OCI-LY7 (cell line): ENCODE measurements at regions not wholly inside any gene's neighbourhood (a gene's known extent, or its start where the extent isn't known, plus 50 kb on each side); places are given as distances from the start of the nearest gene placed in this dataset.

Source experiments
- BruUV-seq: library from RNA; stranded (reverse); fragments of 400-500 nt; replicated peaks from 2 replicates; lab custom pipeline; 2021; lab: Mats Ljungman, UMichigan
- CTCF ChIA-PET: fragments of 300-600 bp; sonication (Branson Sonifier 250); formaldehyde crosslinking; loops from one replicate; lab custom pipeline; 2022; ENCODE audit warnings: antibody characterized with exemption; ENCODE audit not compliant: unreplicated experiment; lab: Charles Lee
- POLR2A ChIA-PET: fragments of 300-600 bp; sonication (Branson Sonifier 250); formaldehyde crosslinking; loops from one replicate; lab custom pipeline; 2022; ENCODE audit warnings: antibody characterized with exemption; lab: Charles Lee
- DNase-seq: peaks from one replicate; pipeline ENCODE4 v3.0.0-alpha.2; 2015; ENCODE audit warnings: low spot score
- H2AFZ ChIP-seq: fragments of 200-600 bp; sonication (generic), shearing (Covaris generic); 2 replicates; pipeline ENCODE4 v1.6.1; 2014; ENCODE audit warnings: mild to moderate bottlenecking, antibody characterized with exemption, low read length, moderate library complexity
- H3K27ac ChIP-seq: fragments of 200-600 bp; sonication (generic); 2 replicates; pipeline ENCODE4 v1.5.1; 2014; ENCODE audit warnings: mixed run types, low read depth, mild to moderate bottlenecking, moderate library complexity, low read length, inconsistent platforms; ENCODE audit not compliant: poor library complexity, severe bottlenecking
- H3K36me3 ChIP-seq: fragments of 200-600 bp; sonication (generic); 2 replicates; pipeline ENCODE4 v1.6.1; 2014; ENCODE audit warnings: mild to moderate bottlenecking, antibody characterized with exemption, low read length, moderate library complexity, mixed read lengths; ENCODE audit not compliant: insufficient read depth
- H3K4me1 ChIP-seq: fragments of 200-600 bp; sonication (generic); 2 replicates; pipeline ENCODE4 v1.5.1; 2014; ENCODE audit warnings: mild to moderate bottlenecking, low read length; ENCODE audit not compliant: insufficient read depth, poor library complexity, severe bottlenecking
- H3K4me2 ChIP-seq: fragments of 200-600 bp; sonication (generic); 2 replicates; pipeline ENCODE4 v1.6.1; 2014; ENCODE audit warnings: mild to moderate bottlenecking, low read length
- H3K4me3 ChIP-seq: fragments of 200-600 bp; sonication (generic); 2 replicates; pipeline ENCODE4 v1.5.1; 2014; ENCODE audit warnings: mild to moderate bottlenecking, low read depth, low read length; ENCODE audit not compliant: poor library complexity, severe bottlenecking
- H3K79me2 ChIP-seq: fragments of 200-600 bp; sonication (generic); 2 replicates; pipeline ENCODE4 v1.6.1; 2016; ENCODE audit warnings: low read depth, mild to moderate bottlenecking, low read length, moderate library complexity, mixed read lengths; ENCODE audit not compliant: insufficient read depth
- H3K9me2 ChIP-seq: fragments of 200-600 bp; sonication (generic); 2 replicates; pipeline ENCODE4 v1.6.1; 2016; ENCODE audit warnings: mild to moderate bottlenecking, low read length, mixed read lengths; ENCODE audit not compliant: insufficient read depth
- H3K9me3 ChIP-seq: fragments of 200-600 bp; sonication (generic); 2 replicates; pipeline ENCODE4 v1.6.1; 2014; ENCODE audit warnings: mild to moderate bottlenecking, mixed run types, low read length, mixed read lengths
- H4K20me1 ChIP-seq: fragments of 200-600 bp; sonication (generic); 2 replicates; pipeline ENCODE4 v1.6.1; 2014; ENCODE audit warnings: mild to moderate bottlenecking, antibody characterized with exemption, low read length, moderate library complexity, mixed read lengths; ENCODE audit not compliant: insufficient read depth
- CTCF ChIP-seq: fragments of 200-600 bp; sonication (generic); conservative IDR thresholded peaks from 2 replicates; pipeline ENCODE4 v1.5.1; 2014; ENCODE audit warnings: mild to moderate bottlenecking, antibody characterized with exemption, low read length, moderate library complexity, mixed read lengths
- EZH2phosphoT487 ChIP-seq: fragments of 200-600 bp; sonication (generic); IDR thresholded peaks from 2 replicates; pipeline ENCODE4 v1.6.1; 2018; ENCODE audit warnings: low read depth, borderline replicate concordance, mild to moderate bottlenecking, mixed run types, antibody characterized with exemption, low read length, moderate library complexity, mixed read lengths
- intact Hi-C: fragments of 100-400 bp; cut with micrococcal nuclease; formaldehyde crosslinking; loops from one replicate; pipeline ENCODE4 v1.10.0; 2022; ENCODE audit not compliant: unreplicated experiment

GRCh38 chr2:39938035-39938835 is 159.2 kb upstream of the THUMPD2 start:
- POLR2A ChIA-PET: interaction anchor here (0.8 to 1.1 kb wide), 2 partner anchors 14 to 29 kb away, joined by 3 read pairs; no protein-coding TSS in a partner anchor
- DNase-seq: no peak
- H3K4me2 ChIP-seq: no peak overlapping the region
- no TSS peak for BruUV-seq
- no peak overlapping the region for H3K27ac ChIP-seq
- peaks cover 14% of the 10 kb centered on the region for H3K4me1 ChIP-seq
- no peaks in the 10 kb centered on the region for H3K9me3 ChIP-seq
- no peaks in the 10 kb centered on the region for H3K79me2 ChIP-seq
- intact Hi-C loops: no loop called here
- no peak overlapping the region for H3K4me3 ChIP-seq
- H3K9me2 ChIP-seq: no peaks in the 10 kb centered on the region
- CTCF ChIA-PET: no interaction called here
- peak overlapping the region; percentile 27; the same call in 1 of the 2 replicates for H2AFZ ChIP-seq
- no peaks in the 10 kb centered on the region for H3K36me3 ChIP-seq
- H4K20me1 ChIP-seq: no peaks in the 10 kb centered on the region
- no peak for TF ChIP-seq CTCF

- no peak for TF ChIP-seq CTCF
- TF ChIP-seq EZH2phosphoT487: no peak
- Histone ChIP-seq H3K27ac (no peak overlapping the region), H3K4me3 (no peak overlapping the region), H3K9me3 (no peaks in the 10 kb centered on the region), H4K20me1 (no peaks in the 10 kb centered on the region), H3K36me3 (no peaks in the 10 kb centered on the region), H3K9me2 (no peaks in the 10 kb centered on the region), H2AFZ (peak overlapping the region; percentile 27; the same call in 1 of the 2 replicates), H3K4me2 (no peak overlapping the region), H3K79me2 (no peaks in the 10 kb centered on the region), H3K4me1 (peaks cover 14% of the 10 kb centered on the region)
- no peak for DNase-seq
- BruUV-seq: no TSS peak
- CTCF ChIA-PET: no interaction called here
- POLR2A ChIA-PET: interaction anchor here (1.1 kb wide), 1 partner anchor 14 kb away, joined by 3 read pairs; no protein-coding TSS in a partner anchor
- intact Hi-C loops: no loop called here
Observed at GRCh38 chr2:39937621-39938020, 158.6 kb upstream of the THUMPD2 start.

GRCh38 chr2:39934851-39935250 is 155.8 kb upstream of the THUMPD2 start:
- POLR2A ChIA-PET: interaction anchor here (1.0 to 1.5 kb wide), 2 partner anchors 9 to 19 kb away, joined by 3 to 4 read pairs; no protein-coding TSS in a partner anchor
- H3K36me3 ChIP-seq: peaks cover 7% of the 10 kb centered on the region; the same call in 1 of the 2 replicates
- CTCF ChIA-PET: no interaction called here
- H2AFZ ChIP-seq: no peak overlapping the region
- H3K4me3 ChIP-seq: no peak overlapping the region
- BruUV-seq: no TSS peak
- DNase-seq: no peak
- TF ChIP-seq CTCF (no peak), EZH2phosphoT487 (no peak)
- intact Hi-C loops: no loop called here
- no peak overlapping the region for H3K4me2 ChIP-seq
- H3K4me1 ChIP-seq: peaks cover 14% of the 10 kb centered on the region
- H3K9me2 ChIP-seq: no peaks in the 10 kb centered on the region
- H3K27ac ChIP-seq: no peak overlapping the region
- H3K9me3 ChIP-seq: no peaks in the 10 kb centered on the region
- H4K20me1 ChIP-seq: no peaks in the 10 kb centered on the region
- no peaks in the 10 kb centered on the region for H3K79me2 ChIP-seq
